ENCODE measurements at regions not wholly inside any gene's neighbourhood (a gene's known extent, or its start where the extent isn't known, plus 50 kb on each side); places are given as distances from the start of the nearest gene placed in this dataset.
A peak's percentile ranks its signal among the peaks of the same experiment; 100 is the strongest.

GRCh38 chr11:122309262-122309925 is 193.4 kb upstream of the BLID start:
- no peak overlapping the region for H3K27ac ChIP-seq
- H3K9me3 ChIP-seq (replicated peaks in 1 of 11), result no peaks in the 10 kb centered on the region
- H4K20me1 ChIP-seq, result no peaks in the 10 kb centered on the region
- H3K9ac ChIP-seq, result no peak overlapping the region
- no peak overlapping the region for H3K4me3 ChIP-seq
- H3K36me3 ChIP-seq, result no peaks in the 10 kb centered on the region
- no peaks in the 10 kb centered on the region for H3K4me1 ChIP-seq
- H3K27me3 ChIP-seq, result no peaks in the 10 kb centered on the region
- peak overlapping the region in 2 of 11 experiments; percentile 1 to 3; a peak in 2 of 22 replicates for H3K4me2 ChIP-seq
- TF ChIP-seq Cebpa-rat (IDR thresholded peaks at IDR 0.05), result no peak

GRCh38 chr11:122308226-122308625 is 192.2 kb upstream of the BLID start:
- Histone ChIP-seq H3K4me2 (no peak overlapping the region), H4K20me1 (no peaks in the 10 kb centered on the region), H3K27ac (no peak overlapping the region), H3K4me3 (no peak overlapping the region), H3K9ac (no peak overlapping the region), H3K36me3 (no peaks in the 10 kb centered on the region), H3K4me1 (no peaks in the 10 kb centered on the region), H3K9me3 (replicated peaks in 1 of 11) (no peaks in the 10 kb centered on the region), H3K27me3 (no peaks in the 10 kb centered on the region)
- no peak for TF ChIP-seq Cebpa-rat (IDR thresholded peaks at IDR 0.05)

GRCh38 chr11:122307476-122308035 is 191.5 kb upstream of the BLID start:
- no peaks in the 10 kb centered on the region for H4K20me1 ChIP-seq
- H3K36me3 ChIP-seq, result no peaks in the 10 kb centered on the region
- TF ChIP-seq Cebpa-rat (IDR thresholded peaks at IDR 0.05), result no peak
- H3K4me3 ChIP-seq, result no peak overlapping the region
- no peak overlapping the region for H3K27ac ChIP-seq
- H3K4me1 ChIP-seq, result no peaks in the 10 kb centered on the region
- H3K27me3 ChIP-seq, result no peaks in the 10 kb centered on the region
- H3K9me3 ChIP-seq (replicated peaks in 1 of 11), result no peaks in the 10 kb centered on the region
- H3K4me2 ChIP-seq, result no peak overlapping the region
- no peak overlapping the region for H3K9ac ChIP-seq

- H3K4me3 ChIP-seq, result no peak overlapping the region
Observed at GRCh38 chr11:122306831-122307391, 190.9 kb upstream of the BLID start.

GRCh38 chr11:122305426-122306320 is 189.7 kb upstream of the BLID start:
- Histone ChIP-seq H3K9me3 (replicated peaks in 1 of 11) (no peaks in the 10 kb centered on the region), H3K27me3 (no peaks in the 10 kb centered on the region), H3K4me1 (no peaks in the 10 kb centered on the region)

More at GRCh38 chr11:122306831-122307391, 190.9 kb upstream of the BLID start:
- TF ChIP-seq Cebpa-rat (IDR thresholded peaks at IDR 0.05), result no peak
- H3K36me3 ChIP-seq, result no peaks in the 10 kb centered on the region
- no peak overlapping the region for H3K4me2 ChIP-seq
- no peaks in the 10 kb centered on the region for H4K20me1 ChIP-seq
- H3K27ac ChIP-seq, result no peak overlapping the region
- H3K27me3 ChIP-seq, result no peaks in the 10 kb centered on the region
- H3K9ac ChIP-seq, result no peak overlapping the region
- no peaks in the 10 kb centered on the region for H3K9me3 ChIP-seq (replicated peaks in 1 of 11)
- H3K4me1 ChIP-seq, result no peaks in the 10 kb centered on the region

GRCh38 chr11:122304973-122305372 is 189.0 kb upstream of the BLID start:
- TF ChIP-seq Cebpa-rat (IDR thresholded peaks at IDR 0.05), result no peak
- Histone ChIP-seq H3K4me2 (no peak overlapping the region), H3K9ac (no peak overlapping the region), H3K4me1 (no peaks in the 10 kb centered on the region), H3K4me3 (no peak overlapping the region), H3K36me3 (no peaks in the 10 kb centered on the region), H3K27me3 (no peaks in the 10 kb centered on the region), H4K20me1 (no peaks in the 10 kb centered on the region), H3K9me3 (replicated peaks in 1 of 11) (peaks cover 0 to 2% (median 0%) of the 10 kb centered on the region in 11 experiments; a peak in 1 of 22 replicates), H3K27ac (no peak overlapping the region)

More at GRCh38 chr11:122305426-122306320, 189.7 kb upstream of the BLID start:
- H3K4me3 ChIP-seq, result no peak overlapping the region
- no peak overlapping the region for H3K4me2 ChIP-seq
- no peaks in the 10 kb centered on the region for H3K36me3 ChIP-seq
- TF ChIP-seq Cebpa-rat (IDR thresholded peaks at IDR 0.05), result no peak
- H3K27ac ChIP-seq, result no peak overlapping the region
- no peak overlapping the region for H3K9ac ChIP-seq
- H4K20me1 ChIP-seq, result no peaks in the 10 kb centered on the region

- Histone ChIP-seq H3K4me3 (no peak overlapping the region), H3K27ac (no peak overlapping the region), H4K20me1 (no peaks in the 10 kb centered on the region), H3K36me3 (no peaks in the 10 kb centered on the region), H3K9me3 (replicated peaks in 1 of 11) (peaks cover 2 to 8% (median 5%) of the 10 kb centered on the region in 11 experiments; a peak in 17 of 22 replicates), H3K4me2 (no peak overlapping the region), H3K27me3 (no peaks in the 10 kb centered on the region), H3K4me1 (no peaks in the 10 kb centered on the region), H3K9ac (no peak overlapping the region)
- TF ChIP-seq Cebpa-rat (IDR thresholded peaks at IDR 0.05), result no peak
Observed at GRCh38 chr11:122304306-122304705, 188.3 kb upstream of the BLID start.

- H3K27ac ChIP-seq, result no peak overlapping the region
- TF ChIP-seq Cebpa-rat (IDR thresholded peaks at IDR 0.05), result no peak
- H3K4me2 ChIP-seq, result no peak overlapping the region
- H4K20me1 ChIP-seq, result no peaks in the 10 kb centered on the region
- H3K9ac ChIP-seq, result no peak overlapping the region
- no peaks in the 10 kb centered on the region; a peak in 1 of 22 replicates for H3K36me3 ChIP-seq
- no peaks in the 10 kb centered on the region for H3K27me3 ChIP-seq
- H3K4me3 ChIP-seq, result no peak overlapping the region
- peaks cover 31 to 44% (median 37%) of the 10 kb centered on the region in 11 experiments for H3K9me3 ChIP-seq (replicated peaks in 1 of 11)
- no peaks in the 10 kb centered on the region for H3K4me1 ChIP-seq
Observed at GRCh38 chr11:122294041-122294440, 178.0 kb upstream of the BLID start.
